ENCODE measurements at regions not wholly inside any gene's neighbourhood (a gene's known extent, or its start where the extent isn't known, plus 50 kb on each side); places are given as distances from the start of the nearest gene placed in this dataset.
"Not testable (repeated sequence)": the region's sequence is repeated elsewhere in the genome, so short reads cannot be mapped to it uniquely, and the experiment has no call there.

DNA sequence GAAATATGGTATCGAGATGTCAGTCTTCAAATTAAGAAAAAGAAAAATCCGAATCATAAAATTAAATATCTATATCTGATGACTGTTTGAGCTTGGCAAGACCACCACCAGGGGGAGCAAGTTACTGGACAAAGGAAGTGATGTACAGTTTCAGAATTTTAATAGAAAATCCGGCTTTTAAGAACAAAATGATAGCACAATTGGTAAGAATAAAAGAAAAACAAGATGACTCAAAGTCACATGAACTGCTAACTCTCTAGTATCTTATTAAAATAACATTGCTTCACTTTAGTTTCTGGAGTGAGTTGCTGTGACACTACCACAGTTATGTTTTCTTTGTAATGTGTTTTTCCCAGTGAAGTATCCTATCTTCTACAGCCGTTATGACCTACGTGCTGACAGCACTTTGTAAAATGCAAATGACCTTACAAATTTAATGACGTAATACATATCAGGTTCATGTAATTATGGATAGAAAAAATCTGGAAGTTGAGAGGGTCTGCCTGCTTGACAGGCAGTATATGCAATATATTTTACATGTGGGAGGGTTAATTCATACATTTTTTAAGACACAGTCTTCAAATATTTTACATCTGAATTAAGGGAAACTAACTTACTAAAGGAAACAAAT is 405.3 kb upstream of the HS3ST5 start:
- ATAC-seq: no peak

DNA sequence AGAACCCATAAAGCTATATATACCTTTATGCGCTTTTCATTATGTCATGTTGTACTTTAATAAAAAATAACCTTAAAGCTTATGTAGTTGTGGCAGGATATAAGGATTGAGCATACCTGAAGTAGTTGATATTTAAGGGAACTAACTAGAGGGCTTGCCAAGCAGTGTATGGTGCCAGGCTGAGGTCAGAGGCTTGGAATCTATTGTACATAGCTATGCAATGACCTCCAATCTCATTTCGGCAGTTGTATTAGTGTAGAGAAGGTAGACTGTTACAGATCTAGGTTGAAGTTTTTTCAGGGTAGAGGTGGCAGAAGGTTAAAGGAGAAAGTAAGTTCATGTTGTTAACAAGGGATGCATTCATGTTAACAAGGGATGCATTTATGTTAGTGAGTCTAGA is 397.7 kb upstream of the HS3ST5 start:
- no peak for ATAC-seq

DNA sequence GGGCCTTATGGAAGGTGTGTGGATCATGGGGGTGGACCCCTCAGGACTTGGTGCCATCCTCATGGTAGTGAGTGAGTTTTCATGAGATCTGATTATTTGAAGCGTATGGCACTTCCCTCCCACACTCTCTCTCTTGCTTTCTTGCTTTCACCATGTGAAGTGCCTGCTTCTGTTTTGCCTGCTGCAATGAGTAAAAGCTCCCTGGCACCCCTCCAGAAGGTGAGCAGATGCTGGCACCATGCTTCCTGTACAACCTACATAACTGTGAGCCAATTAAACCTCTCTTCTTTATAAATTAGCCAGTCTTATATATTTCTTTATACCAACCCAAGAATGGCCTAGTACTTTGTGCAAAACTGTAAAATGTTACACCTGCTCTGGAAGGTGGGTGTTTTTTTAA is 396.8 kb upstream of the HS3ST5 start:
- no peak for ATAC-seq

DNA sequence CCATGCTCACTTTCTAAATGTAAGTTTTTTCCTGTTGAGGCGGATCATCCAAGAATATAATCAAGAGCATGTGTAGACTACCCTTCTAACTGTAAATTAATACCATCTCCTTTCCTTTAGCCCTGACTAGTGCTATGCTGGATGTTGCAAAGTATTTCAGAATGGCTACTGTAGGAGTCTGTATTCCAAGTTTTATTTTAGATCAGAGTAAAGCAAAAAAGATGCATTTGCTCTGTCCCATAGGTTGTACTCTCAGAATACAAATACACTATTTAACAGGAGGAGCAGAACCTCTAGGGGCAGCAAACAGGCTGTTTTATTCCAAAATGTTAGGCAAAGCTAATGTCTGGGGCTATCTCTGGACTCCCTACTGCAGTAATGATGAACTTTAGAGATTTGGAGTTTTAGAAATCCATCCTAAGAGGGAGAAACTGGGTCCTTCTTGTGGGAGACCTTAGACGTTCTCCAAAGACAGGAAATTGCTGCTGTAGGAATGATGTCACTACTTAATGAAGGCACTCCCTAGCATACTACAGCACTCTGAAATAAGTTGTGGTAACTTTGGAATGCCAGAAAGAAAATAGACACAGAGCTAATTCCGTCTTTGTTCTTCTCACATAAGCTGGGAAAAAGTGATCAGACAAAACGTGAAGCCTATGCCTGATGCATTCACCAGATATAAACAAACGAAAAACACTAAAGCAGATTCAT is 392.4 kb upstream of the HS3ST5 start:
- no peak for ATAC-seq

DNA sequence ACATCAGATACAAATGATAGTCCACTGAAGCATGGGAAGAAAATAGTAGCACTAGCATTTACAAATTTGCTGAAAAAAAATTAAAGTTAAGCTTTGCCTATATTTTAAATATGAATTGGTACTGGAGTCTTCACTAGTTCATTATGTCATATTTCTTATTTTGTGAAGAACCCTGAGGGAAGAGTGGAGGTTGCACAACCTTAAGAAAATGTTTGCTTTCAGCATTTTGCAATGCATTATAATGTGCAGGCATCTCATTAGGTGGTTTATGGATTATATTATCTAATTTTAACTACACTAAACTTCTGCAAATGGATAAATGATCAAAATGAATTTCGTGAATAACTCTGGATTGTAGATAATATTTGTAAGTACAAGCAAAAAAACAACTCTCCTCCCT is 390.8 kb upstream of the HS3ST5 start:
- no peak for ATAC-seq

DNA sequence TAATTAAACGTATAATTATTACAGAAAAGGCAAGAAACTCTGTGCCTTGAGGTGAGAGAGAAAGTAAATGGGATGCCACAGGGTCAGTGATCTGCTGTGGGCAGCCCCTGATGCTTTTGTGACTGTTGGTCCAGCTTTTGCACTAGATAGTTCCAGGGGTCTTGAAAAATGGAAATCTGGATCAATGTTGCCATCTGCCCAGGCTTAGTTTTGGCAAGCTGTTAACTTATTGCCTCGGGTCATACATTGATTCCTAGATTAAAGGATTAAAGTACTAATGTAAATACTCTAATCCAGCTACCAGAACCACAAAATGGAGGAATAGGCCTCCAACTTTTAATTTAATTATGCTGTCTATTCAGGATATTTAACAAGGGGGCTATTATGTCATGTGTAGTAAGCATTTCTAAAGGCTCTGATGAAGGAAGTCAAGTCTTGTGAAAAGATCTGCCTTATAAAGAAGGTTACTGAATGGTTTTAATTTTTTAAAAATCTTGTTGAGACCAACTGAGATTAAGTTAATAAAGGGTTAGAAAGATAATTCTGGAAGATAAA is 376.0 kb upstream of the HS3ST5 start:
- no peak for ATAC-seq

DNA sequence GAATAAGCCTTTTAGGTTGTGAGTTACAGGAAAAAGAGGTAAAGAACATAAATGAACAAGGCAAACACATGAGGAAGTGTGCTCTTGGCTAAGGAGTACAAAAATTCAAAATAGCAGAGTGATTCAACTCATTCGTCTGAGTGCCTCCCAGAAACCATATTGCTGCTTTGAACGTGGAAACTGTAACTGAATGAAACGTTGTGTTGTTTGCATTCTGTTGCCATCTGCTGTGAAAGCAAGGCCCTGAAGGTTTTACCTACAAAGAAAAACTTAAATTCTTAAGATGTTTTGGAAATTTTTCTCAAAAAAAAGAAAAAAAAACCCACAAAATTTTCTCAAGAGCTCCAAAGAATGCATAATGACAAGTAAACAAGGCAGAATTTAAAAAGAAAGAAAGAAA is 375.4 kb upstream of the HS3ST5 start:
- ATAC-seq: no peak

DNA sequence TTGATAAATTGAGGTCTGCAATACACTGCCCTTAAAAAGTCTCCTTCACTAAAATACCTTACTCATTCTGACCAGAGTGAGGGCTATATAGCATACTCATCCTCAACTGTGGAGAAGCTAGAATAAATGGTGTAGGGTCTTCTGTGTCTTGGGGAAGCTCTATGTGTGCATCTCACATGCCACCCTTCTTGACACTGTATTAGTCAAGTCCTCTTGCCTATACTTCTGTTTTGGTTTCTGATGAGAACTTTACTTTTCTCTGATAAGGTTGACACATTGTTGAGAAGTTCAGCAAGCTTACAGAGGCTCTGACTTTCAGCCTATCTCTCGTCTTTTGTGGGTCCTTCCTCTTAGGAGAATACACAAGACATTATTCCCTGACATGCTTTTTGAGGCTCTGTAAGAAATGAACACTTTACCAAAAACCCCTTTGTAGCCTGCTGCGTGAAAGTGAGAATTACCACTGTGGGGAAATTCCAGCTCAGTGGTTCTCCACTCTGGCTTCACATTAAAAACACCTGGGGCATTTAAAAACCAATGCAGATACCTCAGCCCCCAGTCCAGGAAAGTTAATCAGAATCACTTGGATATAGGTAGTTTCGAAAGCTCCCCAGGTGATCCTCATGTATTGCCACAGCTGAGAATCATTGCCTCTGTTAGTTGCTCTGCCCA is 372.1 kb upstream of the HS3ST5 start:
- ATAC-seq: no peak

DNA sequence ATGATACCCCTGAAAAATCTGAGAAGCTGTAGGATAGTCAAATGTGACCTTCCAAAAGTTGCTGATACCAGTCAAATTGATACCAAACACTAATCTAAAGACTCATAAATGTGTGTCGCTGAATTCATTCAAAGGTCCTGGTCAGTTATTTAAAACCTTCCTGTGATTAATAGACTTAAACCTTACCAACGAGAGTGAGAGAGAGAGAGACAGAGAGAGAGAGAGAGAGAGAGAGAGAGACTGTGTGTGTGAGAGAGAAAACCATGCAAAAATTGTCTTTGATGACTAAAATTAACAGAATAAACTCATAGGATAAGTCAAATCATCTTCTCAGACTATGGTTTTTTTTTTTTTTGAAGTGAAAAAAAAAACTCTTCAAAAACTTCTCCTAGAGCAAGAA is 370.9 kb upstream of the HS3ST5 start:
- no peak for ATAC-seq

DNA sequence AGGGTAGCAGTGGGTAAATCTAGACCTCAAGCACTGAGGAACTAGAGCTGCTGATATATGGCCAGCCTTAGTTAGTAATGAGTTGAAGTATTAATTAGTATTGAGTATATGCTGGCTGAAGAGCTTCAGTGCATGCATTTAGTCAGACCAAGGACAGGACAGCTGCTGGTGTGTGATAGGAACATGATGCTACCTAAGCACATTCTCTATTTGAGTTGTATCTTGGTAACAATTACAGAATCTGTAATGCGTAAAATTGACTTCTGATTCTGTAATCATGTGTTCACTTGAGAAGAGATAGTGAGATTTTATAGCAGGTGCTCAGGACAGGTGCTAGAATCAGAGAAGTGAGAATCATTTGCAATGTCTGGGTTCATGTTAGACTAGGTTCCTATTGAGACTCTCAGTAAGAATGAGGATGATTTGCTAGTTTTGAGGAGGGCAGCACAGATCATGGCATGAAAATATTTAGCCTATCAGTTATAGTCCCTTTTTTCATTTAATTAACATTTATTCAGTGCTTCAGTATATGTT is 369.4 kb upstream of the HS3ST5 start:
- no peak for ATAC-seq

DNA sequence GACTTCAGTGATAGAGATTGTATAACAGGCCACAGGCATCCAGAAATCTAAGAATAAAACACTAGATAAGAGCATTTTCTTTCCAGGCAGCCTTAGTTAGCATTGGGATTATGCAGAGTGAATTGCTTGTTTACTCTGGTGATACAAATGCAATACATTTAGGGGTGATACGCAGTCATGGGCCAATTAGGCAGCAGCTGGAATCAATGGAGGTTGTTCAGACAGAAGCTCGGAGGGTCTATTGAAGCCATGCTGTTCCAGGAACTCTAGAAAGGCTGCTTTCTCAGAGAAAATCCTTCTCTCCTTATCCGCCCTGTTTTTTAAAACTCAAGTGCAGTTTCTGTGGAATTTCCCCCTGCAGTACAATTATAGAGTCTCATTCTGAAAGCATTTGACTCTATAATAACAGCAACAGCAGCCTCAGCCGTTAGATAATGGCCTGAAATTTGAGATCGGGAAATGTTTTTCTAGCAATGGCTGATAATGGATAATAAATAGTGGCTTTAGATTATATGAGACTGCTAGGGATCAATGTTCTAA is 364.3 kb upstream of the HS3ST5 start:
- no peak for ATAC-seq

DNA sequence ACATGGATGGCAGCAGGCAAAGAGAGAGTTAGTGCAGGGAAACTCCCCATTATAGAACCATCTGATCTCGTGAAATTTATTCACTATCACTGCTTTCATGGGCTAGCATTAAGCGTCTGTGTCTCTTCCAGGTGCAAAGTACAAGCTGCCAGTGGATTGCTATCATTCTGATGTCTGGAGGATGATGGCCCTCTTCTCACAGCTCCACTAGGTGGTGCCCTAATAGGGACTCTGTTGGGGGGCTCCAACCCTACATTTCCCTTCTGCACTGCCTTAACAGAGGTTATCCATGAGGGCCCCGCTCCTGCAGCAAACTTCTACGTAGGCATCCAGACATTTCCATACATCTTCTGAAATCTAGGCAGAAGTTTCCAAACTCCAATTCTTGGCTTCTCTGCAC is 347.8 kb upstream of the HS3ST5 start:
- no peak for ATAC-seq

DNA sequence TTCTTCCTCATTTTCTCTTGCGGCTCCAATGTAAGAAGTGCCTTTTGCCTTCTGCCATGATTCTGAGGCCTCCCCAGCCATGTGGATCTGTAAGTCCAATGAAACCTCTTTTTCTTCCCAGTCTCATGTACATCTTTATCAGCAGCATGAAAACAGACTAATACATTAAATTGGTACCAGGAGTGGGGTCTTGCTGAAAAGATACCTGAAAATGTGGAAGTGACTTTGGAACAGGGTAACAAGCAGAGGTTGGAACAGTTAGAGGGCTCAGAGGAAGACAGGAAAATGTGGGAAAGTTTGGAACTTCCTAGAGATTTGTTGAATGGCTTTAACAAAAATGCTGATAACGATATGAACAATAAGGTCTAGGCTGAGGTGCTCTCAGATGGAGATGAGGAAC is 316.7 kb upstream of the HS3ST5 start:
- no peak for ATAC-seq

DNA sequence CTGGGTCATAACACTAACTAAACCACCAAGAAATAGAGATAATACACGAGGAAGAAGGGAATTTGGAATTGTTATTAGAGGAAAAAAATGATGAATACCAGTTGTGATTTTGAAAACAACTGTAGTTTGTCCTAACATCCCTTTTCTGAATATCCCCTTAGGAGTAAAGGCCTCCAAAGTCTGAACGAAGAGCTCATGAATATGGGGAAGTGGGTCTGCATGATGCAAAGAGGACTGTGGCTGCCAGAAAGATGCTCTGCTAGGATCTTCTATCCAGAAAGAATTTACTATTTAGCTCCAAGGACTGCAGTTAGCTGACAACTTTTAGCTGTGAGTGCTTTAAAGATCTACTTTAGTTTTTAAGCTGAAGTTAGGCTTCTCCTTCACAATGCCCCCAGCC is 308.8 kb upstream of the HS3ST5 start:
- ATAC-seq: no peak

DNA sequence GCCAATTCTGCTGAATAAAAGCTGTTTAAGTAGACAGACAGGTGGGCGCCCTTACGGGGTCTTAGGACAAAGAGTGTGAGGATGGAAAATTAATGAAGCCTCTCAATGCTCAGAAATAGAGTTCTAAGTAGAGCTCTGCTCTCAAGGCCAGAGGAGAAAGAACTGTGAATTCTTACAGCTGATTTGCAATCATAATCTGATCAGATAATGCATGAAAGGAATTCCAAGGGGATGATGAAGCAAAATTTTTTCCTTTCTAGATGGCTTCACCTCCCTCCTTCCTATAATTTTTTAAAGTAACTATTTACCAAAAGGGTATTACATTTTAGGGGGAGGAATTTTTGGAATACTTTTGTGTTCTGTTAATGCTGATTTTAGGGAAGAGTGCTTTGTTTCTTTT is 308.1 kb upstream of the HS3ST5 start:
- ATAC-seq: no peak

DNA sequence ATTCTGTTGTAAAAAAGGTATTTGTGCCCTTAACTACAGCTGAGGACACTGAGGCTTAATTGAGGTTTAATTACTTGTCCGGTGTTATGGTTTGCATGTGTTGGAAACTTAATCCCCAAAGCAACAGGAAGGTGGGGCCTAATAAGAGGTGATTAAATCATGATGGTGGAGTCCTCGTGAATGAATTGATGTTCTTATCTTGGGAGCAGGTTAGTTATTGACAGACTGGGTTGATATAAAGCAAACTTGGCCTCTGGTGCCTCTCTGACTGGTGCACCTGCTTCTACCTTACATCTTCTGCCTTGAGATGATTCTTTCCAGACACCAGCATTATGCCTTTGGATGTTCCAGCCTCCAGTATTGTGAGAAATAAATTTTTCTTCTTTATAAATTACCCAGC is 306.5 kb upstream of the HS3ST5 start:
- ATAC-seq: no peak

DNA sequence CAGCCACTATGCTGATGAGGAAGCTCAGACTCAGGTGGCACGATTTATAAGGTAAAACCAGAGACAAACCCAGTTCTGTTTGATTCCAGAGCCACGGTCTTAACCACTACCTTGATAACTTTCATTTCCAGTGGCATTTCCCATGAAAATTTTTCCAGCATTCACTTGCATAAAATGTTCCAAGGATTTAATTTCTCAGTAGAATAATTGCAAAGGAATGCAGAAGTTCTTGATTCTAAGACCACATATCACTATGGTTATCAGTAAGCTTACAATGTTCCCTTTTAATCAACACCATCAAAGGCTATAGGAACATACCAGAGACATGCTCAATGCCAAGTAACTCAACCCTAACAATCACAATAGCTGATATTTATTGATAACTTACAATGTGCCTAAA is 306.0 kb upstream of the HS3ST5 start:
- ATAC-seq: no peak

DNA sequence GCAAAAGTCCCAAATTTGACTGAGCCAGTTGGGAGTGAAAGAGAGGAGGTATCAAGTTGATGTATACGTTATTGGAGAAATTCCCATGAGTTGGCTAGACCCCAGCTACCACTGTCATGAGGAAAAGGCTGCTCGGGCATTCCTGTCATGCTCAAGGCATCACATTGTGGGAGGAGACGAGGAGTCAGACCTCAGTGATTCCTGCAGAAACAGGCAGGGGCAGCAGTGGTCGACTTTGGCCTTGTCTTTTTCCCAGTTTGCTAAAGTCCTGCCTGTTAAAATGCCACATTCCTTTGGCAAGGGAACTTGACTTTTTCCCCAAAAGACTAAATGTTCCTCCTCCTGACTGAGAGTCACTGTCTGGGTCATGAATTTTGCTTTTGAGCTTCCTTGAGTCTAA is 295.5 kb upstream of the HS3ST5 start:
- no peak for ATAC-seq

DNA sequence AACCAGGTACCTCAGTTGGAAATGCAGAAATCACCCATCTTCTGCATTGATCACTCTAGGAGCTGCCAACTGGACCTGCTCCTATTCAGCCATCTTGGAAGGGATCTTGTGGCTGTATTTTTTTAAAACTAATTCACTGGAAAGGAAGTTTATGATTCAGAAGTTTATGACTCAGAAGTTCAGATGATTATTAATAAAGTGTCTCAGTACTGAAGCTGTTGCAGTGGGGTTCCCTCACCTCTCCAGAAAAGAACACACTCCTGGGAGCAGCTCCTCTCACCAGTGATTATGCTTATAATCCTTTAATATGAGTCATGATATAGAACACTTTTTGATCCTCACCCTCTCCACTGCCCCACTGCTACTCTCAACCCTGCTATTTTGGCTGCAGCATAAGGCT is 291.2 kb upstream of the HS3ST5 start:
- no peak for ATAC-seq

DNA sequence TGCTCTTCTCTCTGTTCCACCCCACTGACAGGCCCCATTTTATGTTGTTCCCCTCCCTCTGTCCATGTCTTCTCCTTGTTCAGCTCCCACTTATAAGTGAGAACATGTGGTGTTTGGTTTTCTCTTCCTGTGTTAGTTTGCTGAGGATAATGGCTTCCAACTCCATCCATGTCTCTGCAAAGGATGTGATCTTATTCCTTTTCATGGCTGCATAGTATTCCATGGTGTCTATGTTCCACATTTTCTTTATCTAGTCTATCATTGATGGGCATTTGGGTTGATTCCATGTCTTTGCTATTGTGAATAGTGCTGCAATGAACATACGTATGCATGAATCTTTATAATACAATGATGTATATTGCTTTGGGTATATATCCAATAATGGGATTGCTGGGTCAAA is 283.4 kb upstream of the HS3ST5 start:
- not testable (repeated sequence) for ATAC-seq

DNA sequence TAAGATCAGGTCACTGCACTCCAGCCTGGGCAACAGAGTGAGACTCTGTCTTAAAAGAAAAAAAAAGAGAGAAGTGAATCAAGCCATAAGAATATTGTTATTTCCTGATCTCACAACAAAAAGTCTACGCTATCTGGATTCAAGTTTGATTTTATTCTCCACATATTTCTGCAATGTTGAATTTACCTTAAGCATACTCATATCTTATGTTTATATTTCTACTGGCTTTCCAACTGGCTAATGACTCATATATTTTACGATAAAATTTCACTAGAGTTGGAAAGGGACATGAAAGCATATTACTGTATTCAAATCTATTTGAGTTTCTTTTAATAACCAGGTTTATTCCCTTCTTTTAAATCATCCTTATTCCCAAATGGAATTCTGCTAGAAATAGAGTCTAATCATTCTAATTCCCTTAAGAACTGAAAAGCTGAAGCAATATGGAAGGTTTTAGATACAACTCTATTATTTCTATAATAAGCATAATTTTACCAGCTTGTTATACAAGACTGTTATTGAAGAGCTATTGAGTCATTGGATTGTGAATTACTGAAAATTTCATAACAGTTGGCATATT is 276.9 kb upstream of the HS3ST5 start:
- no peak for ATAC-seq

DNA sequence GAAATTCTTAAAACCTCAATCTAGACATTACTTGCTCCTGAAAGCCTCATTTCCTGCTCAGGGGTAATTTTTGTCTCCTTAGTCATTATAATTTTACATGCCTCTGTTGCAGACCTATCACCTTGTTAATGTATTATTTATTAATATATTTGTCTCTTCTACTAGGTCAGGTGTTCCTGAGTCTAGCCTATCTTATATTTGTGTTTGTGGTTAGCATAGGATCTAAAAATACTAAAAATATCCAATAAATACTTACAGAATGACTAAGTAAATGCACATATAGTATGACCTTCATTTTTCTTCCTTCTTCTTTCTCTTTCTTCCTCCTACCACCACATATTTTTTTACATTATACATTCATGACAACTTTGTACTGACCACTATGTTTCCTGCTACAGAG is 268.9 kb upstream of the HS3ST5 start:
- ATAC-seq: no peak

DNA sequence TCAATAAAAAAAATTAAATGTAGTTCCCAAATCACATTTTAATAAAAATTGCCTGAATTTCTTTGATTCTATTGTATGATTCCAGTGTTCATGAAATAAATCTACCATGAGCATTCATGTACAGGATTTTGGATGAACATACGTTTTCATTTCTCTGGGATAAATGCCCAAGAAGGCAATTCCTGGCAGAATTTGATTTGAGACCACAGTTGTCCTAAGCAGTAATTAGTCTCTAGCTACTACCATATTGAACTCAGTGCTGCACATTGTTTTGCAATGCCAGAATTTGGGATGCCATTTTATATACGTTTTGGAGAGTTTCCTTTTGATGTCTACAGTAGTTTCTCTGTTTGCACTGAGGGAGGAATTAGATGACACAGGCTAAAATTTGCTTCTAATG is 265.3 kb upstream of the HS3ST5 start:
- no peak for ATAC-seq

Data from esophagus mucosa (tissue), 1 donor.